Keratinocyte (primary cell): ENCODE measurements at regions not wholly inside any gene's neighbourhood (a gene's known extent, or its start where the extent isn't known, plus 50 kb on each side); places are given as distances from the start of the nearest gene placed in this dataset.

Source experiments
- DNase-seq: peaks from one replicate; pipeline ENCODE4 v3.0.0-alpha.2; 2011; ENCODE audit warnings: low read depth, missing footprints, low spot score
- FAIRE-seq: peaks from 2 replicates; lab custom pipeline; 2011; peaks lifted over from hg19 to GRCh38; lab: Jason Lieb, UNC
- H2AFZ ChIP-seq: 2 replicates; pipeline ENCODE4 v1.6.0; 2012; ENCODE audit warnings: low read length, control low read depth, inconsistent platforms; ENCODE audit not compliant: control insufficient read depth
- H3K27ac ChIP-seq: 2 replicates; pipeline ENCODE4 v1.5.1; 2011; ENCODE audit warnings: low read length; ENCODE audit not compliant: control insufficient read depth, insufficient read depth
- H3K27me3 ChIP-seq: 3 replicates; pipeline ENCODE4 v1.6.0; 2011; ENCODE audit warnings: low read length; ENCODE audit not compliant: control insufficient read depth, insufficient read depth; ENCODE audit errors: extremely low read depth
- H3K36me3 ChIP-seq, 2 experiments: 2 replicates in 1 of 2; 3 replicates in 1 of 2; pipeline ENCODE4 v1.5.1; 2011; ENCODE audit warnings: low read length in 2 of 2, mild to moderate bottlenecking in 1 of 2; ENCODE audit not compliant: control insufficient read depth in 2 of 2, insufficient read depth in 2 of 2; ENCODE audit errors: extremely low read depth in 1 of 2
- H3K4me1 ChIP-seq: 3 replicates; pipeline ENCODE4 v1.5.1; 2011; ENCODE audit warnings: low read length; ENCODE audit not compliant: control insufficient read depth, insufficient read depth; ENCODE audit errors: extremely low read depth
- H3K4me2 ChIP-seq: 3 replicates; pipeline ENCODE4 v1.6.0; 2011; ENCODE audit warnings: low read depth, low read length; ENCODE audit not compliant: control insufficient read depth, insufficient read depth; ENCODE audit errors: extremely low read depth
- H3K4me3 ChIP-seq, 3 experiments: fragments of 200-600 bp in 1 of 3; sonication (generic) in 1 of 3; 2 replicates in 2 of 3; 3 replicates in 1 of 3; pipeline ENCODE4 v1.5.1; 2011 to 2016; ENCODE audit warnings: low read length in 3 of 3, mild to moderate bottlenecking in 3 of 3, control low read depth in 2 of 3, inconsistent platforms in 1 of 3, low read depth in 1 of 3, mixed read lengths in 1 of 3, mixed run types in 1 of 3, moderate library complexity in 1 of 3; ENCODE audit not compliant: control insufficient read depth in 2 of 3, insufficient read depth in 2 of 3; ENCODE audit errors: extremely low read depth in 1 of 3
- H3K79me2 ChIP-seq: 2 replicates; pipeline ENCODE4 v1.6.0; 2012; ENCODE audit warnings: low read length; ENCODE audit not compliant: control insufficient read depth, insufficient read depth
- H3K9ac ChIP-seq: 3 replicates; pipeline ENCODE4 v1.6.0; 2011; ENCODE audit warnings: low read length; ENCODE audit not compliant: control insufficient read depth, insufficient read depth; ENCODE audit errors: extremely low read depth
- H3K9me1 ChIP-seq: 3 replicates; pipeline ENCODE4 v1.6.0; 2011; ENCODE audit warnings: low read length; ENCODE audit not compliant: control insufficient read depth, insufficient read depth; ENCODE audit errors: extremely low read depth
- H3K9me3 ChIP-seq: 2 replicates; pipeline ENCODE4 v1.5.1; 2012; ENCODE audit warnings: low read depth, low read length; ENCODE audit not compliant: control insufficient read depth
- H4K20me1 ChIP-seq: 3 replicates; pipeline ENCODE4 v1.6.0; 2011; ENCODE audit warnings: low read length; ENCODE audit not compliant: control insufficient read depth, insufficient read depth; ENCODE audit errors: extremely low read depth
- EZH2 ChIP-seq: IDR thresholded peaks from one replicate; pipeline ENCODE4 v1.6.1; 2012; ENCODE audit warnings: inconsistent platforms, mild to moderate bottlenecking, low read length, moderate library complexity
- dilution Hi-C: fragments of 300-500 bp; cut with MboI; formaldehyde crosslinking; loops from one replicate; pipeline ENCODE4 v1.7.0; 2020; ENCODE audit warnings: low sequenced_read_pairs; ENCODE audit not compliant: extremely low pct_ligation_motif_present
- TF ChIP-seq, protein P1 (sequence below), 3 experiments: IDR thresholded peaks in 1 of 3; conservative IDR thresholded peaks in 1 of 3; optimal IDR thresholded peaks in 1 of 3; 2 replicates in 2 of 3; 3 replicates in 1 of 3; pipeline versions ENCODE3 to v1.5.1; 2011; ENCODE audit warnings: low read length in 3 of 3, mild to moderate bottlenecking in 3 of 3, moderate library complexity in 2 of 3, control low read depth in 1 of 3, inconsistent platforms in 1 of 3; ENCODE audit not compliant: insufficient read depth in 2 of 3; ENCODE audit errors: extremely low read depth in 1 of 3

DNA sequence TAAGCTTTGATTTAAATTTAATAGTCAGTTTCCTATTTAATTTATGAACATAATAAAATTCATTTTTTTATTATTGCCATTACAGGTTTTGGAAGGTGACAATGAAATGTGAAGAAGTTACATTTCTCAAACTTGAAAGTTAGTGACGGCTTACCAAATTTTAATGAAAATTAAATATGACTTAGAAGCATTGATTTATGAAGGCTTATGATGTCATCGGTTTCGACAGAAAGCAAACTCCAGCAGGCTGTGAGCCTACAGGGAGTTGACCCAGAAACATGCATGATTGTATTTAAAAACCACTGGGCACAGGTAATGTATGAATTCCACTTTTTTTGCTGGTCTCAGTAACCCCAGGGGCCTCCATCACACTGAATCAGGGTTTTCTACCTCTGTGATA, 157.1 kb downstream of the FHIP1A start:
- no peak overlapping the region for H2AFZ ChIP-seq
- H3K9me3 ChIP-seq, result no peaks in the 10 kb centered on the region
- H3K4me3 ChIP-seq, result no peak overlapping the region
- H3K79me2 ChIP-seq, result no peaks in the 10 kb centered on the region
- H3K27ac ChIP-seq, result no peak overlapping the region
- H3K36me3 ChIP-seq, result peaks cover 0 to 3% of the 10 kb centered on the region in 2 experiments
- no peak overlapping the region for H3K4me2 ChIP-seq
- no peak for DNase-seq
- no peaks in the 10 kb centered on the region for H4K20me1 ChIP-seq
- H3K27me3 ChIP-seq, result no peaks in the 10 kb centered on the region
- no peaks in the 10 kb centered on the region for H3K9me1 ChIP-seq
- H3K4me1 ChIP-seq, result no peaks in the 10 kb centered on the region
- dilution Hi-C loops, result no loop called here
- FAIRE-seq, result no peak
- no peak for TF ChIP-seq EZH2
- TF ChIP-seq, protein P1, sequence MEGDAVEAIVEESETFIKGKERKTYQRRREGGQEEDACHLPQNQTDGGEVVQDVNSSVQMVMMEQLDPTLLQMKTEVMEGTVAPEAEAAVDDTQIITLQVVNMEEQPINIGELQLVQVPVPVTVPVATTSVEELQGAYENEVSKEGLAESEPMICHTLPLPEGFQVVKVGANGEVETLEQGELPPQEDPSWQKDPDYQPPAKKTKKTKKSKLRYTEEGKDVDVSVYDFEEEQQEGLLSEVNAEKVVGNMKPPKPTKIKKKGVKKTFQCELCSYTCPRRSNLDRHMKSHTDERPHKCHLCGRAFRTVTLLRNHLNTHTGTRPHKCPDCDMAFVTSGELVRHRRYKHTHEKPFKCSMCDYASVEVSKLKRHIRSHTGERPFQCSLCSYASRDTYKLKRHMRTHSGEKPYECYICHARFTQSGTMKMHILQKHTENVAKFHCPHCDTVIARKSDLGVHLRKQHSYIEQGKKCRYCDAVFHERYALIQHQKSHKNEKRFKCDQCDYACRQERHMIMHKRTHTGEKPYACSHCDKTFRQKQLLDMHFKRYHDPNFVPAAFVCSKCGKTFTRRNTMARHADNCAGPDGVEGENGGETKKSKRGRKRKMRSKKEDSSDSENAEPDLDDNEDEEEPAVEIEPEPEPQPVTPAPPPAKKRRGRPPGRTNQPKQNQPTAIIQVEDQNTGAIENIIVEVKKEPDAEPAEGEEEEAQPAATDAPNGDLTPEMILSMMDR (optimal IDR thresholded peaks at IDR 0.05 in 1 of 3, IDR thresholded peaks at IDR 0.05 in 1 of 3, conservative IDR thresholded peaks at IDR 0.05 in 1 of 3; ENCODE audit: extremely low read depth in 1 of 3, insufficient read depth in 2 of 3, low read length in 3 of 3), result no peak
- H3K9ac ChIP-seq, result no peak overlapping the region

DNA sequence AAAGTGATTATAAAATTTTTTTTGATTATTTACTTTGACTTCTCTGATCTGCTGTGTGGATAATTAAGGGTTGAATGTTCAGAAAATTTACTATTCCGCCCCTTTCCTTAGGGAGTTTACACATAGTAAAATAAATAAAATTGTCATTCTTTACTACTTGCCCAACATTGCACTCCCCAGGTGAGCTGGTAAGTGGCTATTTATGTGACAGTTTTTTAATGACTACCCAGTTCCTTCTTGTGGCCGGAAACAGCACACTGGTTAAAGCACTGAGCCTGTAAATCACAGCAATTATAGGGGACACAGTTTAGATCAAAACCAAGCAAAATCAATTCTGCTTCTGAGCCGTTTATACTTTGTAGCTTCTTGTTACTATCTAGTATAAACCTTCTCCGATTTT, 158.1 kb downstream of the FHIP1A start:
- Histone ChIP-seq H3K36me3 (peaks cover 0 to 3% of the 10 kb centered on the region in 2 experiments), H3K79me2 (no peaks in the 10 kb centered on the region), H2AFZ (no peak overlapping the region), H4K20me1 (no peaks in the 10 kb centered on the region), H3K9me3 (no peaks in the 10 kb centered on the region), H3K4me3 (no peak overlapping the region), H3K9me1 (no peaks in the 10 kb centered on the region), H3K4me1 (no peaks in the 10 kb centered on the region), H3K9ac (no peak overlapping the region), H3K4me2 (no peak overlapping the region), H3K27ac (no peak overlapping the region), H3K27me3 (no peaks in the 10 kb centered on the region)
- DNase-seq, result no peak
- dilution Hi-C loops, result no loop called here
- FAIRE-seq, result no peak
- TF ChIP-seq, protein P1 (optimal IDR thresholded peaks at IDR 0.05 in 1 of 3, IDR thresholded peaks at IDR 0.05 in 1 of 3, conservative IDR thresholded peaks at IDR 0.05 in 1 of 3; ENCODE audit: extremely low read depth in 1 of 3, insufficient read depth in 2 of 3, low read length in 3 of 3), result no peak
- no peak for TF ChIP-seq EZH2
